H9 (cell line): ENCODE measurements at regions not wholly inside any gene's neighbourhood (a gene's known extent, or its start where the extent isn't known, plus 50 kb on each side); places are given as distances from the start of the nearest gene placed in this dataset.
A peak's percentile ranks its signal among the peaks of the same experiment; 100 is the strongest.

ENCODE experiments used
- DNase-seq: peaks from one replicate; pipeline ENCODE4 v3.0.0-alpha.2; 2017
- H2AFZ ChIP-seq: one replicate; pipeline ENCODE4 v1.6.1; 2013; ENCODE audit warnings: mild to moderate bottlenecking, low read length, control low read depth, moderate library complexity
- H2AK5ac ChIP-seq: 2 replicates; pipeline ENCODE4 v1.6.1; 2013; ENCODE audit warnings: low read length, control low read depth, mixed read lengths; ENCODE audit not compliant: insufficient read length
- H2BK120ac ChIP-seq: one replicate; pipeline ENCODE4 v1.6.1; 2013; ENCODE audit warnings: low read depth, mild to moderate bottlenecking, low read length, control low read depth, inconsistent platforms; ENCODE audit not compliant: poor library complexity, severe bottlenecking
- H2BK12ac ChIP-seq: 2 replicates; pipeline ENCODE4 v1.6.1; 2013; ENCODE audit warnings: low read length, control low read depth, mixed read lengths, low read depth; ENCODE audit not compliant: insufficient read length
- H2BK15ac ChIP-seq: 2 replicates; pipeline ENCODE4 v1.6.1; 2013; ENCODE audit warnings: low read depth, low read length, control low read depth
- H2BK20ac ChIP-seq: one replicate; pipeline ENCODE4 v1.6.1; 2013; ENCODE audit warnings: low read depth, mild to moderate bottlenecking, low read length, control low read depth, inconsistent platforms; ENCODE audit not compliant: poor library complexity, severe bottlenecking
- H2BK5ac ChIP-seq: 2 replicates; pipeline ENCODE4 v1.6.1; 2013; ENCODE audit warnings: low read length, control low read depth, mixed read lengths; ENCODE audit not compliant: insufficient read length
- H3K14ac ChIP-seq: 2 replicates; pipeline ENCODE4 v1.6.1; 2013; ENCODE audit warnings: low read length, control low read depth; ENCODE audit not compliant: insufficient read depth
- H3K18ac ChIP-seq: 2 replicates; pipeline ENCODE4 v1.6.1; 2013; ENCODE audit warnings: low read depth, mild to moderate bottlenecking, mixed read lengths, low read length, control low read depth; ENCODE audit not compliant: insufficient read length
- H3K23ac ChIP-seq: 2 replicates; pipeline ENCODE4 v1.6.1; 2013; ENCODE audit warnings: low read length, control low read depth, mixed read lengths, low read depth; ENCODE audit not compliant: insufficient read length
- H3K23me2 ChIP-seq: 2 replicates; pipeline ENCODE4 v1.6.1; 2013; ENCODE audit warnings: low read depth, mild to moderate bottlenecking, mixed read lengths, low read length, control low read depth; ENCODE audit not compliant: insufficient read length, poor library complexity, severe bottlenecking
- H3K27ac ChIP-seq: 2 replicates; pipeline ENCODE4 v1.5.1; 2013; ENCODE audit warnings: low read length, control low read depth, mixed read lengths, low read depth; ENCODE audit not compliant: insufficient read length
- H3K27me3 ChIP-seq: 2 replicates; pipeline ENCODE4 v1.6.1; 2013; ENCODE audit warnings: low read length, control low read depth, inconsistent platforms; ENCODE audit not compliant: insufficient read depth
- H3K4ac ChIP-seq: 2 replicates; pipeline ENCODE4 v1.6.1; 2013; ENCODE audit warnings: low read depth, mild to moderate bottlenecking, control low read depth, inconsistent platforms, low read length, moderate library complexity
- H3K4me1 ChIP-seq: 2 replicates; pipeline ENCODE4 v1.6.1; 2013; ENCODE audit warnings: low read length, control low read depth, inconsistent platforms; ENCODE audit not compliant: insufficient read depth
- H3K4me2 ChIP-seq: 2 replicates; pipeline ENCODE4 v1.6.1; 2013; ENCODE audit warnings: low read length, control low read depth, mixed read lengths; ENCODE audit not compliant: insufficient read length, insufficient read depth
- H3K56ac ChIP-seq: 2 replicates; pipeline ENCODE4 v1.6.1; 2013; ENCODE audit warnings: low read depth, mild to moderate bottlenecking, mixed read lengths, low read length, control low read depth; ENCODE audit not compliant: insufficient read length
- H3K79me1 ChIP-seq: 2 replicates; pipeline ENCODE4 v1.6.1; 2013; ENCODE audit warnings: low read depth, mild to moderate bottlenecking, moderate library complexity, low read length, control low read depth, inconsistent platforms; ENCODE audit not compliant: insufficient read depth, poor library complexity, severe bottlenecking
- H3K79me2 ChIP-seq: 2 replicates; pipeline ENCODE4 v1.6.1; 2013; ENCODE audit warnings: low read length, control low read depth, inconsistent platforms; ENCODE audit not compliant: insufficient read depth
- H3K9ac ChIP-seq: 2 replicates; pipeline ENCODE4 v1.6.1; 2013; ENCODE audit warnings: low read length, control low read depth, mixed read lengths; ENCODE audit not compliant: insufficient read length; ENCODE audit errors: extremely low read depth
- H3K9me3 ChIP-seq: one replicate; pipeline ENCODE4 v1.6.1; 2013; ENCODE audit warnings: low read depth, low read length, inconsistent platforms; ENCODE audit not compliant: control insufficient read depth
- H3T11ph ChIP-seq: one replicate; pipeline ENCODE4 v1.6.1; 2013; ENCODE audit warnings: mild to moderate bottlenecking, low read length, control low read depth, inconsistent platforms
- H4K20me1 ChIP-seq: one replicate; pipeline ENCODE4 v1.6.1; 2013; ENCODE audit not compliant: control insufficient read depth, insufficient read length, insufficient read depth
- H4K5ac ChIP-seq: 2 replicates; pipeline ENCODE4 v1.6.1; 2013; ENCODE audit warnings: low read depth, mild to moderate bottlenecking, mixed read lengths, low read length, control low read depth; ENCODE audit not compliant: insufficient read length
- H4K8ac ChIP-seq: replicated peaks from 2 replicates; pipeline ENCODE4 v1.6.1; 2013; ENCODE audit warnings: low read length, control low read depth, mixed read lengths, low read depth; ENCODE audit not compliant: insufficient read length
- H4K91ac ChIP-seq: 2 replicates; pipeline ENCODE4 v1.6.1; 2013; ENCODE audit warnings: low read depth, mild to moderate bottlenecking, moderate library complexity, mixed read lengths, low read length, control low read depth; ENCODE audit not compliant: insufficient read length
- H3K27ac Mint-ChIP-seq, 3 experiments: 2 replicates in 2 of 3; 3 replicates in 1 of 3; pipeline ENCODE4 v1.8.0; 2020 to 2021; ENCODE audit warnings: mixed read lengths in 3 of 3, mild to moderate bottlenecking in 1 of 3, moderate library complexity in 1 of 3
- H3K27me3 Mint-ChIP-seq: 2 replicates; pipeline ENCODE4 v1.8.0; 2021; ENCODE audit warnings: low read depth, mild to moderate bottlenecking, moderate library complexity, mixed read lengths
- H3K36me3 Mint-ChIP-seq, 3 experiments: 2 replicates in 2 of 3; 3 replicates in 1 of 3; pipeline ENCODE4 v1.8.0; 2020 to 2021; ENCODE audit warnings: low read depth in 3 of 3, mixed read lengths in 3 of 3; ENCODE audit not compliant: insufficient read depth in 1 of 3
- H3K4me1 Mint-ChIP-seq, 2 experiments: 2 replicates each; pipeline ENCODE4 v1.8.0; 2020; ENCODE audit warnings: mixed read lengths in 2 of 2
- H3K4me3 Mint-ChIP-seq, 2 experiments: 2 replicates in 1 of 2; 3 replicates in 1 of 2; pipeline ENCODE4 v1.8.0; 2020 to 2021; ENCODE audit warnings: mild to moderate bottlenecking in 2 of 2, mixed read lengths in 2 of 2, moderate library complexity in 1 of 2
- H3K9me3 Mint-ChIP-seq, 2 experiments: 2 replicates in 1 of 2; 3 replicates in 1 of 2; pipeline ENCODE4 v1.8.0; 2020; ENCODE audit warnings: mild to moderate bottlenecking in 2 of 2, mixed read lengths in 2 of 2, moderate library complexity in 1 of 2
- CTCF ChIP-seq: fragments of 200-600 bp; sonication (generic); conservative IDR thresholded peaks from 3 replicates; pipeline ENCODE4 v1.8.0; 2021; ENCODE audit warnings: antibody characterized with exemption, mild to moderate bottlenecking
- WGBS: extraction: QIAGEN DNeasy Blood & Tissue Kit; methylation state at CpG from one replicate; pipeline ENCODE4 v1.1.7; 2013; ENCODE audit warnings: missing lambda C conversion rate, low lambda C conversion rate, mixed read lengths; ENCODE audit not compliant: insufficient read length; ENCODE audit errors: extremely low coverage; 5-methylcytosine and 5-hydroxymethylcytosine counted together

GRCh38 chr22:47445212-47445611 lies 682.8 kb downstream of the TBC1D22A start:
- no peak for TF ChIP-seq CTCF
- no peak overlapping the region for H3K27ac ChIP-seq

More at GRCh38 chr22:47445212-47445611, 682.8 kb downstream of the TBC1D22A start:
- DNase-seq = no peak
- Histone ChIP-seq H3K23ac (no peak overlapping the region), H3K79me1 (no peaks in the 10 kb centered on the region), H2BK5ac (no peak overlapping the region), H3T11ph (no peak overlapping the region), H4K5ac (no peak overlapping the region), H3K56ac (no peak overlapping the region), H3K4me2 (no peak overlapping the region), H3K4ac (no peak overlapping the region), H4K20me1 (no peaks in the 10 kb centered on the region), H2BK120ac (no peak overlapping the region), H2BK15ac (no peak overlapping the region), H4K91ac (no peak overlapping the region), H3K9me3 (peaks cover 97% of the 10 kb centered on the region), H2AK5ac (no peak overlapping the region), H3K79me2 (no peaks in the 10 kb centered on the region), H2AFZ (no peak overlapping the region), H2BK12ac (no peak overlapping the region), H2BK20ac (no peak overlapping the region), H4K8ac (no peak overlapping the region), H3K9ac (no peak overlapping the region), H3K27me3 (no peaks in the 10 kb centered on the region), H3K14ac (no peak overlapping the region), H3K23me2 (no peaks in the 10 kb centered on the region), H3K18ac (no peak overlapping the region), H3K4me1 (no peaks in the 10 kb centered on the region)
- Mint-ChIP-seq H3K36me3 (peaks cover 19 to 40% (median 19%) of the 10 kb centered on the region in 3 experiments; a peak in 6 of 7 replicates), H3K4me1 (no peaks in the 10 kb centered on the region), H3K27ac (no peak overlapping the region), H3K27me3 (peaks cover 10% of the 10 kb centered on the region), H3K4me3 (peak overlapping the region in 1 of 2 experiments; percentile 19; a peak in 1 of 5 replicates), H3K9me3 (peaks cover 91 to 98% of the 10 kb centered on the region in 2 experiments)
- no CpG with 5 or more reads among the region's 5 CpGs for WGBS
